Osteocyte (in vitro differentiated cells): ENCODE measurements at regions not wholly inside any gene's neighbourhood (a gene's known extent, or its start where the extent isn't known, plus 50 kb on each side); places are given as distances from the start of the nearest gene placed in this dataset.

ENCODE experiments used
- DNase-seq: peaks from one replicate; pipeline ENCODE4 v3.0.0; 2021; ENCODE audit warnings: mixed read lengths; ENCODE audit not compliant: unreplicated experiment; ENCODE audit errors: extremely low spot score
- H3K27ac Mint-ChIP-seq: one replicate; pipeline ENCODE4 v1.8.0; 2021; ENCODE audit warnings: mild to moderate bottlenecking, mixed read lengths; ENCODE audit not compliant: unreplicated experiment
- H3K27me3 Mint-ChIP-seq: one replicate; pipeline ENCODE4 v1.8.0; 2021; ENCODE audit warnings: mixed read lengths; ENCODE audit not compliant: unreplicated experiment
- H3K36me3 Mint-ChIP-seq: one replicate; pipeline ENCODE4 v1.8.0; 2021; ENCODE audit warnings: mixed read lengths; ENCODE audit not compliant: unreplicated experiment
- H3K4me1 Mint-ChIP-seq: one replicate; pipeline ENCODE4 v1.8.0; 2021; ENCODE audit warnings: mixed read lengths; ENCODE audit not compliant: unreplicated experiment
- H3K4me3 Mint-ChIP-seq: one replicate; pipeline ENCODE4 v1.8.0; 2021; ENCODE audit warnings: mild to moderate bottlenecking, moderate library complexity, mixed read lengths; ENCODE audit not compliant: unreplicated experiment
- H3K9me3 Mint-ChIP-seq: one replicate; pipeline ENCODE4 v1.8.0; 2021; ENCODE audit warnings: mixed read lengths; ENCODE audit not compliant: unreplicated experiment
- CTCF ChIP-seq: fragments of 200-600 bp; sonication (generic); IDR thresholded peaks from 2 replicates; pipeline ENCODE4 v1.5.0; 2021; ENCODE audit warnings: antibody characterized with exemption, mild to moderate bottlenecking, moderate library complexity

DNA sequence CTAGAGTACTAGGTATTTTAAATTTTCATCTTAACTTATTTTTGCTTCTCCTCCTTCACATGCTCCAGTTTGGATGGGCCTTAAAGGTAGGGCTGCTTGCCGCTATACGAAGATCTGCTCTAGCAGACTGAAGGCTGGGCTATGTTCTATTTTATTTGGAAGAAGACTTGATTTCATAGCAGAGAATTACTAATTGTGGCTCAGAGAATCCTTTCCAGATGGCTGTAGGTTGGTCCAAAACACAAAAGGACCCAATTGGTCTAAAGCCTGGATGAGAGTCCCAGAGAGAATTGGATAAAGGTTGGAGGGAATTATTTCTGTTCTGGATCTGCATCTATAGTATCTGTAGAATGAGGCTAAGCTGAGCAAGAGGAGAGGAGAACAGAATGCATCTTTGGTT lies 719.4 kb upstream of the PTBP2 start:
- no peak for DNase-seq
- Mint-ChIP-seq H3K36me3 (no peaks in the 10 kb centered on the region), H3K4me1 (no peaks in the 10 kb centered on the region), H3K4me3 (no peak overlapping the region), H3K27ac (no peak overlapping the region), H3K27me3 (peaks cover 25% of the 10 kb centered on the region), H3K9me3 (no peaks in the 10 kb centered on the region)
- no peak for TF ChIP-seq CTCF

DNA sequence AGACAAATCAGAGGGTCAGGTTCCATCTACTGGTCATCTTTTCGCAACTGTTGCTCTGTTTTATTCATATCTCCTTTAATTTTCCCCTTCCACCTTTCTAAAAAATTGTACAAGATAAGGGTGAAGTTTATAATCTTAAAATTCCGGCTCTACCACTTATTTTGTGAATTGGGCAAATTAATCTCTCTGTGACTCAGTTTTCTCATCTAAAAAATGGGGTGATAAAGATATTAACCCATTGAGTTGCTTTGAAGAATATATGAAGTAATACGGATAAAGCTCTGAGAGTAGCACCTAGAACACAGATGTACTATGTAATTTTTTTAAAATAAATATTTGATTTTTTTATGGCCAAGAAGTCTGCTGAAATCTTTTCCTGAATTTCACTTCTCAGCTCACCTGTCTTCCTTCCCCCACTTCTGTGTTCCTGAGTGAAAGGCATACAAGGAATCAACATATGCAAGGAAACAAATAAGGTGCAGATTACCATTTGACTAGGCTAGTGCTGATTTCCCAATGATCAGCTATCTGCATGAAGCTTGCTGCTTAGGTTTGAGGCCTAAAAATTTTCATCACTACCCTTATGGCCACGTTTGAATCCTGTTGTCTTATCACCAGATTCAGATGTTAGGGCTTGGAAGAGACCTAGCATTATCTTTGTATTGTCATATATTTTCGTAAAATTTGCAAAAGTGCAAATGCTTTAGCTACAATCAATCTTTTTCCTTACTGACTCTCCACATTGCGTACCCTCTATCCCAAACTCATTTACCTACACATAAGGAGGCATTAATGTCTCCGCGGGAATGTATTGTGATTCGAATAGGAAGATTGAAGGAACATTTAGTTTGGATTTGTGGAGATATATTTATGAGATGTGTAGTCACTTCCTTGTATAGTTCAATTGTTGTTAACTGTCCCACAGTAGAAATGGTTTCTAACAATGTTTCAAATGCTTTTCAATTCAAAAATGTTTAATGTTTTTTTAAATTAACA lies 718.3 kb upstream of the PTBP2 start:
- TF ChIP-seq CTCF, result no peak
- H3K4me3 Mint-ChIP-seq, result no peak overlapping the region
- no peaks in the 10 kb centered on the region for H3K36me3 Mint-ChIP-seq
- DNase-seq, result no peak
- H3K4me1 Mint-ChIP-seq, result no peaks in the 10 kb centered on the region
- no peak overlapping the region for H3K27ac Mint-ChIP-seq
- no peaks in the 10 kb centered on the region for H3K9me3 Mint-ChIP-seq
- H3K27me3 Mint-ChIP-seq, result peaks cover 29% of the 10 kb centered on the region

DNA sequence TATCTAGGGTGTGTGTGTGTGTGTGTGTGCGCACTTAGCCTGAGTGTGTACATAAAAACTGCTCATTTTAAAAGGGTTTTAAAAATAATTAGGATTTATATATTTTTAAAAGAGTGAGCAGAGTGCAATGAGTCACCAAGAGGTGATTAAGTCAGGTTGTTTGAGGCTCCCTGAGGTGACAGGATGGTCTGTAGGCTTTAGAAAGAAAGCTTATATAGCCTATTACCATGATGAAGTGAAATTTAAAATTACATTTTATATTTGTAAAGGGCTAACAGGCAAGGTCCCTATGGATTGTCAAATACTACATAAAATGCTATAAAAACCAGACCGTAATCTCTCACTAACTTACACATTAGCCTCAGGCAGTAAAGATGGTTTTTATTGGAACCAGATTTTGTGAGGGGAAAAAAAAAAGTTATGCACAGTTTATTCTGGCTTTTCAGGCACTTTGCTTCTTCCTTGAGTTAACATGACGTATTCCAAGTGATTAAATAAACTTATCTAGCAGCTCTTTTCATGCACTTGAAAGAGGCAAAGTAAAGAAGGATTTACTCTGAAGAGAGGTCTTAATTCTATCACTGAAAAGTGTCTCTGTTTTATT lies 711.7 kb upstream of the PTBP2 start:
- Mint-ChIP-seq H3K9me3 (no peaks in the 10 kb centered on the region), H3K36me3 (no peaks in the 10 kb centered on the region), H3K27ac (no peak overlapping the region), H3K4me1 (no peaks in the 10 kb centered on the region), H3K27me3 (peaks cover 21% of the 10 kb centered on the region), H3K4me3 (no peak overlapping the region)
- no peak for TF ChIP-seq CTCF
- DNase-seq, result no peak

- no peaks in the 10 kb centered on the region for H3K36me3 Mint-ChIP-seq
- H3K4me1 Mint-ChIP-seq, result no peaks in the 10 kb centered on the region
- TF ChIP-seq CTCF, result no peak
- H3K27me3 Mint-ChIP-seq, result peaks cover 20% of the 10 kb centered on the region
- no peaks in the 10 kb centered on the region for H3K9me3 Mint-ChIP-seq
- no peak overlapping the region for H3K27ac Mint-ChIP-seq
- no peak overlapping the region for H3K4me3 Mint-ChIP-seq
- no peak for DNase-seq
These were observed 710.0 kb upstream of the PTBP2 start for GRCh38 chr1:96011606-96012005.

DNA sequence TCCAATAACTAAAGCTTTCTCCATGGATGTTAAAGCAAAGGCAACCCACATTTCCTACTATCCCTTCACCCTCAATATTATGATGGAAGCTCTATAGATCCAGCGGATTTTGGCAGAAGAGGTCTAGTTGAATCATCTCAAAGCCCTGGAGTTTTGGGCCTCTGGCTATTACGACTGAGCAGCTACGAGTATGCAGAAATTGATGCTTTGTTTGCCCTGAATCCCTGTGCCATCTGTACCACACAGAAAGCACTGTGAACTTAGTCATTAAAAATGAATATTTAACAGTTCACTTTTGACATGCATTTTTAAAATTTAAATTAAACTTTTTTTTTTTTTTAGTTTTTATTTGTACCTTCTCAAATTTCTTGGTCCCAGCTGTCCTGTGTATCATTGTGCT lies 705.4 kb upstream of the PTBP2 start:
- H3K4me3 Mint-ChIP-seq, result no peak overlapping the region
- no peaks in the 10 kb centered on the region for H3K36me3 Mint-ChIP-seq
- no peaks in the 10 kb centered on the region for H3K4me1 Mint-ChIP-seq
- no peak for DNase-seq
- H3K27me3 Mint-ChIP-seq, result peaks cover 9% of the 10 kb centered on the region
- no peak for TF ChIP-seq CTCF
- no peaks in the 10 kb centered on the region for H3K9me3 Mint-ChIP-seq
- H3K27ac Mint-ChIP-seq, result no peak overlapping the region
